Colonic mucosa (tissue), 4 donors: ENCODE measurements at regions not wholly inside any gene's neighbourhood (a gene's known extent, or its start where the extent isn't known, plus 50 kb on each side); places are given as distances from the start of the nearest gene placed in this dataset.

Experiments
- DNase-seq: peaks from one replicate; pipeline ENCODE4 v3.0.0-alpha.2; 2020
- H3K27ac ChIP-seq: fragments of 200-600 bp; one replicate; pipeline ENCODE4 v1.8.0; 2021
- H3K27me3 ChIP-seq: fragments of 200-600 bp; one replicate; pipeline ENCODE4 v1.8.0; 2021
- H3K36me3 ChIP-seq: fragments of 200-600 bp; one replicate; pipeline ENCODE4 v1.8.0; 2021
- H3K4me1 ChIP-seq: fragments of 200-600 bp; one replicate; pipeline ENCODE4 v1.8.0; 2021; ENCODE audit warnings: mild to moderate bottlenecking
- H3K4me3 ChIP-seq: fragments of 200-600 bp; one replicate; pipeline ENCODE4 v1.8.0; 2021
- H3K9ac ChIP-seq, 2 donors: one replicate each; pipeline ENCODE4 v1.7.0; 2013; ENCODE audit warnings: control low read depth in 2 of 2, low read depth in 2 of 2, low read length in 2 of 2
- H3K9me3 ChIP-seq: fragments of 200-600 bp; one replicate; pipeline ENCODE4 v1.8.0; 2021
- intact Hi-C: fragments of 100-400 bp; cut with DNase I; formaldehyde crosslinking; loops from one replicate; pipeline ENCODE4 v1.14.1; 2022
- TF ChIP-seq, protein P1 (sequence below): fragments of 200-600 bp; IDR thresholded peaks from one replicate; pipeline ENCODE4 v1.8.0; 2022; ENCODE audit warnings: antibody characterized with exemption, mild to moderate bottlenecking
- donor health status: healthy.
- donor health status: DM: no; HTN: no; CAD: no.
- donor health status: DM: no; HTN: no; CAD: no.

DNA sequence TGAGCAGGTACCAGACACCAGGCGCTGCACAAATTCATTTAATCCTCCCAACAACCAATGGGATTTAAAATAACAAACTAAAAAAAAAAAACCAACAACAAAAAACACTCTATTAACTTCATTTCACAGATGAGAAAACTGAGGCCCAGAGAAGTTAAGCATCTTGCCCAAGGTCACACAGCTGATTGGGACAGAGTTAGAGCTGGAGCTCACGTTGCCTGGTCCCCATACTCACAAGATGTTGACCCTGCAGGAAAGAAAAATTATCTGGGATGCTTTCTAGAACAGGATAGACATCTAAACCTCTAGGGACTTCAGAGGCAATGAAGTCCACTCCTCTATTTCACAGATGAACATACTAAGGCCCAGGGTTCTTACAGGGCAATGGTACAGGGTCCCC lies 175.3 kb downstream of the PSMG1 start:
- no peaks in the 10 kb centered on the region for H3K36me3 ChIP-seq
- TF ChIP-seq, protein P1, sequence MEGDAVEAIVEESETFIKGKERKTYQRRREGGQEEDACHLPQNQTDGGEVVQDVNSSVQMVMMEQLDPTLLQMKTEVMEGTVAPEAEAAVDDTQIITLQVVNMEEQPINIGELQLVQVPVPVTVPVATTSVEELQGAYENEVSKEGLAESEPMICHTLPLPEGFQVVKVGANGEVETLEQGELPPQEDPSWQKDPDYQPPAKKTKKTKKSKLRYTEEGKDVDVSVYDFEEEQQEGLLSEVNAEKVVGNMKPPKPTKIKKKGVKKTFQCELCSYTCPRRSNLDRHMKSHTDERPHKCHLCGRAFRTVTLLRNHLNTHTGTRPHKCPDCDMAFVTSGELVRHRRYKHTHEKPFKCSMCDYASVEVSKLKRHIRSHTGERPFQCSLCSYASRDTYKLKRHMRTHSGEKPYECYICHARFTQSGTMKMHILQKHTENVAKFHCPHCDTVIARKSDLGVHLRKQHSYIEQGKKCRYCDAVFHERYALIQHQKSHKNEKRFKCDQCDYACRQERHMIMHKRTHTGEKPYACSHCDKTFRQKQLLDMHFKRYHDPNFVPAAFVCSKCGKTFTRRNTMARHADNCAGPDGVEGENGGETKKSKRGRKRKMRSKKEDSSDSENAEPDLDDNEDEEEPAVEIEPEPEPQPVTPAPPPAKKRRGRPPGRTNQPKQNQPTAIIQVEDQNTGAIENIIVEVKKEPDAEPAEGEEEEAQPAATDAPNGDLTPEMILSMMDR: no peak
- DNase-seq: no peak
- intact Hi-C loops: loop anchor here (10.0 kb wide), 1 partner anchor 203 kb away; the partner anchor contains the start of gene ETS2
- H3K27me3 ChIP-seq: no peaks in the 10 kb centered on the region
- no peaks in the 10 kb centered on the region for H3K9me3 ChIP-seq
- no peak overlapping the region for H3K4me3 ChIP-seq
- H3K9ac ChIP-seq: peak overlapping the region in 1 of 2 donors; percentile 26
- peak overlapping the region; percentile 72 for H3K27ac ChIP-seq
- H3K4me1 ChIP-seq: peaks cover 17% of the 10 kb centered on the region

DNA sequence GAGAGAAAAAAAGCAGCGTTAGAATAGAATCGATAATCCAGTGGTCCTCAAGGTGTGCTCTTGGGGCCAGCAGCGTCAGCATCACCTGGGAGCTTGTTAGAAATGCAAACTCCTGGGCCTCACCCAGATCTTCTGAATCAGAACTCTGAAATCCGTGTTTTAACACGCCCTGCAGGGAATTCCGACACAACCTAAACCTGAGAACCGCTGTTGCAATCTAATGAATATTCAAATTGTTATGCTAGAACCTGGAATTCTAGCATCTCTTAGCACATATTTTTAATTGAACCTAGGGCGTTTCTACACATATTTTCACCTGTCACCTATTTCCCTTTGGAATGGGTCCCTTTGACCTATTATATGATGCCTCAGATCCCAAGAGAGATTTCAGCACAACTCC lies 175.7 kb downstream of the PSMG1 start:
- H3K27me3 ChIP-seq: no peaks in the 10 kb centered on the region
- intact Hi-C loops: loop anchor here (10.0 kb wide), 1 partner anchor 203 kb away; the partner anchor contains the start of gene ETS2
- peak overlapping the region in 1 of 2 donors; percentile 26 for H3K9ac ChIP-seq
- H3K27ac ChIP-seq: peak overlapping the region; percentile 72
- H3K9me3 ChIP-seq: no peaks in the 10 kb centered on the region
- no peak for DNase-seq
- H3K4me1 ChIP-seq: peaks cover 17% of the 10 kb centered on the region
- no peaks in the 10 kb centered on the region for H3K36me3 ChIP-seq
- H3K4me3 ChIP-seq: no peak overlapping the region
- TF ChIP-seq, protein P1: no peak

DNA sequence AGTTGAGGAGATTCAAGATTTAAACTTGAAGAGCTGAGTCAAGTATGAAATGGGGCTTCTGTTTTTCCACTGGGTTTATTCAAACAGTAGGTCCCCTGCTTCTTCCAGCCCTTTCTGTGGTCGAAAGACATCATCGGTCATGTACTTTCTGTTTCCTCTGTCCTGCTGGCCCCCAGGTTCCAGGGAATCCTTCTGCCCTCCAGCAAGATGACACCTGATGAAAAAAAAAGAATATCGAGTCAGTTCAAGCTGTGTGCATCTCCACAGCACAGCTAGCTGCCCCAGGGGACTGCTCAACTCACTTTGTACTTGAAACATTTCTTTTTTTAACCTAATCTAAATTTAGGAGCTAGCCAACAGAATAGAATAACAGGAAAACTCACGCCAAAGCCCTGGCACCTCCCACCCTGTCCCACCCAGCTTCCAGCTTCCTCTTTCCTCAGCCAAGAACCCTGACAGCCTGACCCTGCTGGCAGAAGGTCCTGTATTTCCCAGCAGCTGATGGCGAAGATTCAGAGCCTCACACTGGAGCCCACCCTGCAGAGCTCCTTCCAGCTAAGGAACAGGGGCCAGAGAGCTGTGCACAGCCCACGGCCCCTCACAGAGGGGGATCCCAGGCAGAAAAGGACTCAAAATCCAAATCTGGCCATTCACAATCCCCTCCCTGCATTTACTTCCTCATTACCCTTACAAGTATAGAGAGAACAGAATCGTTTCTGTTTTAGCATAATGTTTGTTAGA lies 176.5 kb downstream of the PSMG1 start:
- H3K9ac ChIP-seq: peak overlapping the region in 1 of 2 donors; percentile 70
- intact Hi-C loops: loop anchor here (10.0 kb wide), 1 partner anchor 202 kb away; the partner anchor contains the start of gene ETS2

DNA sequence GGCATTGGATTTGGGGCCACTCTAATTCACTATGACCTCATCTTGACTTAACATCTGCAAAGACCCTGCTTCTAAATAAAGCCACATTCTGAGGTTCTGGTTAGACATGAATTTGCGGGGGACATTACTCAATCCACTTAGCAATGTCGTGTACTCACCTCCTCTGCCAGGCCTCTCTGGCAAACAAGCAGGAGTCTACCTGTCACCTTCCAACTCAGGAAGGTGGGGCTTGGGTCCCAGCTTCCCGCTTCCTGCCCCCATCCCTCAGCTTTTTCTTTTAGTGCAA lies 177.8 kb downstream of the PSMG1 start:
- TF ChIP-seq, protein P1: no peak
- no peaks in the 10 kb centered on the region for H3K27me3 ChIP-seq
- peak overlapping the region in 1 of 2 donors; percentile 67 for H3K9ac ChIP-seq
- DNase-seq: no peak
- H3K36me3 ChIP-seq: no peaks in the 10 kb centered on the region
- no peak overlapping the region for H3K4me3 ChIP-seq
- no peaks in the 10 kb centered on the region for H3K9me3 ChIP-seq
- H3K27ac ChIP-seq: peak overlapping the region; percentile 71
- H3K4me1 ChIP-seq: peaks cover 17% of the 10 kb centered on the region
- intact Hi-C loops: loop anchor here (10.0 kb wide), 1 partner anchor 201 kb away; the partner anchor contains the start of gene ETS2

More for the DNA sequence above, 176.5 kb downstream of the PSMG1 start:
- Histone ChIP-seq H3K4me1 (peaks cover 17% of the 10 kb centered on the region), H3K36me3 (no peaks in the 10 kb centered on the region), H3K27ac (peak overlapping the region; percentile 72), H3K27me3 (no peaks in the 10 kb centered on the region), H3K9me3 (no peaks in the 10 kb centered on the region), H3K4me3 (no peak overlapping the region)
- TF ChIP-seq, protein P1: no peak
- peak; percentile 83 for DNase-seq

DNA sequence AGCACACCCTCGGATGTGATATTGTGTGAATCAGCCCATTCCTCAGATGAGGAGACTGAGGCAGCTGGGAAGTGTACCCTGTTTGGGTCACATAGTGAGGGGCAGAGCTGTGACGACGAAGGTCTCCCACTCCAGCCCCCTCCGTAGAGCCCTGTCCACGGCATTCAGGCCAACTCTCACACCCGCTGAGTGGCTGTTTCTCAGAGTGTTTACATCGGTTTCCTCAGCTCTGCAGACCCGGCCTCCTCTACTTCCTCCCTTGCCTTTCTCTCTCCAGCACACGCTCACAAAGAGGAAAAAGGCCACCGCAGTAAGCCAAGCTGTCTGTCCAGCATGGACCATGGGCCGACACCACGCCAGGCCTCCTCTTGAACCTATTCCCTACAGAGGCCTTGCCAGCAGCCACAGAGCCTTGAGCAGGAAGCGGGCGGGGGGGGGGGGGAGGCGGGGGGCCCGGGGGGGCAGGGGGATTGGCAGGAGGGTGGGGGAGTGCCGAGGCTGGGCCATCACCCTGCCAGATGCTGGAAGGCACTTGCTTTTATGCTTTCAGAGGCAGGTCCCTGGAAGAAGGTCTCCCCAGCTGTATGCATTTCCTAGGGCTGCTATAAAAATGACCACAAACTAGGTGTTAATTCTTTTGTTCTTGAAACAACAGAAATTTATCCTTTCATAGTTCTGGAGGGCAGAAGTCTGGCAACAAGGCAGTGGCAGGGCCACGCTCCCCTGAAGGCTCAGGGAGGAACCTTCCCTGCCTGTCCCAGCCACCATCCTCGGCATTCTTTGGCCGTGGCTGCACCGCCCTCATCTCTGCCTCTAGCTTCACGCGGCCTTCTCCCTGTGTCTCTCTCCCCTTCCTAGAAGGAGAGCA lies 178.4 kb downstream of the PSMG1 start:
- H3K4me1 ChIP-seq: peaks cover 17% of the 10 kb centered on the region

More for the DNA sequence above, 178.4 kb downstream of the PSMG1 start:
- no peak overlapping the region for H3K4me3 ChIP-seq
- H3K9ac ChIP-seq: peak overlapping the region in 1 of 2 donors; percentile 70
- DNase-seq: peak; percentile 56
- intact Hi-C loops: loop anchor here (10.0 kb wide), 1 partner anchor 200 kb away; the partner anchor contains the start of gene ETS2
- no peaks in the 10 kb centered on the region for H3K36me3 ChIP-seq
- peak overlapping the region; percentile 71 for H3K27ac ChIP-seq
- H3K9me3 ChIP-seq: no peaks in the 10 kb centered on the region
- H3K27me3 ChIP-seq: no peaks in the 10 kb centered on the region
- TF ChIP-seq, protein P1: no peak
